Stimulated activated CD4-positive, alpha-beta T cell treated with anti-CD3 and anti-CD28 coated beads, TNF-alpha, amount 100 ng/mL, for 48 hours (primary cell): ENCODE measurements at regions not wholly inside any gene's neighbourhood (a gene's known extent, or its start where the extent isn't known, plus 50 kb on each side); places are given as distances from the start of the nearest gene placed in this dataset.
"Not testable (repeated sequence)": the region's sequence is repeated elsewhere in the genome, so short reads cannot be mapped to it uniquely, and the experiment has no call there.

Experiments used
- DNase-seq, 3 donors: peaks; one replicate each; pipeline ENCODE4 v3.0.0-alpha.2; 2020; ENCODE audit warnings: low read depth in 3 of 3

- not testable (repeated sequence) for DNase-seq
These were observed 135.7 kb upstream of the RAG2 start for GRCh38 chr11:36733721-36734120.

GRCh38 chr11:36730761-36731160 is 132.7 kb upstream of the RAG2 start:
- DNase-seq = no peak

- no peak for DNase-seq
These were observed 131.8 kb upstream of the RAG2 start for GRCh38 chr11:36729825-36730224.

- no peak for DNase-seq
These were observed 128.4 kb upstream of the RAG2 start for GRCh38 chr11:36726420-36726819.

- DNase-seq = no peak
These were observed 126.8 kb upstream of the RAG2 start for GRCh38 chr11:36724742-36725385.

- no peak for DNase-seq
These were observed 124.4 kb upstream of the RAG2 start for GRCh38 chr11:36722421-36722820.

GRCh38 chr11:36719358-36720107 is 121.5 kb upstream of the RAG2 start:
- no peak for DNase-seq

- DNase-seq = no peak
These were observed 120.4 kb upstream of the RAG2 start for GRCh38 chr11:36718451-36718850.

- no peak for DNase-seq
These were observed 115.7 kb upstream of the RAG2 start for GRCh38 chr11:36713715-36714114.

GRCh38 chr11:36711104-36711825 is 113.2 kb upstream of the RAG2 start:
- no peak for DNase-seq
